ENCODE measurements at regions not wholly inside any gene's neighbourhood (a gene's known extent, or its start where the extent isn't known, plus 50 kb on each side); places are given as distances from the start of the nearest gene placed in this dataset.

GRCh38 chr4:42329421-42329820 is 67.9 kb upstream of the SHISA3 start:
- no peaks in the 10 kb centered on the region for H3K9me3 Mint-ChIP-seq
- no peak overlapping the region for H3K4me3 Mint-ChIP-seq
- H3K4me1 Mint-ChIP-seq (ENCODE audit: low read depth): no peaks in the 10 kb centered on the region
- H3K27me3 Mint-ChIP-seq: no peaks in the 10 kb centered on the region
- no peaks in the 10 kb centered on the region for H3K36me3 Mint-ChIP-seq (ENCODE audit: low read depth)
- H3K27ac Mint-ChIP-seq: no peak overlapping the region
- intact Hi-C loops (cut with micrococcal nuclease): no loop called here

GRCh38 chr4:42330002-42330592 is 67.2 kb upstream of the SHISA3 start:
- no peaks in the 10 kb centered on the region for H3K36me3 Mint-ChIP-seq (ENCODE audit: low read depth)
- no peaks in the 10 kb centered on the region for H3K9me3 Mint-ChIP-seq
- H3K4me3 Mint-ChIP-seq: no peak overlapping the region
- intact Hi-C loops (cut with micrococcal nuclease): no loop called here
- no peaks in the 10 kb centered on the region for H3K27me3 Mint-ChIP-seq
- H3K27ac Mint-ChIP-seq: no peak overlapping the region
- no peaks in the 10 kb centered on the region for H3K4me1 Mint-ChIP-seq (ENCODE audit: low read depth)

- Mint-ChIP-seq H3K27me3 (no peaks in the 10 kb centered on the region), H3K4me3 (no peak overlapping the region), H3K9me3 (no peaks in the 10 kb centered on the region), H3K4me1 (ENCODE audit: low read depth) (no peaks in the 10 kb centered on the region), H3K36me3 (ENCODE audit: low read depth) (no peaks in the 10 kb centered on the region), H3K27ac (no peak overlapping the region)
- intact Hi-C loops (cut with micrococcal nuclease): no loop called here
Measured at GRCh38 chr4:42331040-42331439, 66.2 kb upstream of the SHISA3 start.

GRCh38 chr4:42331914-42332368 is 65.3 kb upstream of the SHISA3 start:
- H3K36me3 Mint-ChIP-seq (ENCODE audit: low read depth): no peaks in the 10 kb centered on the region
- no peak overlapping the region for H3K4me3 Mint-ChIP-seq
- intact Hi-C loops (cut with micrococcal nuclease): no loop called here
- H3K27ac Mint-ChIP-seq: no peak overlapping the region
- H3K27me3 Mint-ChIP-seq: no peaks in the 10 kb centered on the region
- no peaks in the 10 kb centered on the region for H3K4me1 Mint-ChIP-seq (ENCODE audit: low read depth)
- no peaks in the 10 kb centered on the region for H3K9me3 Mint-ChIP-seq

- H3K9me3 Mint-ChIP-seq: no peaks in the 10 kb centered on the region
- no peaks in the 10 kb centered on the region for H3K4me1 Mint-ChIP-seq (ENCODE audit: low read depth)
- H3K4me3 Mint-ChIP-seq: no peak overlapping the region
- no peaks in the 10 kb centered on the region for H3K36me3 Mint-ChIP-seq (ENCODE audit: low read depth)
- H3K27ac Mint-ChIP-seq: no peak overlapping the region
- intact Hi-C loops (cut with micrococcal nuclease): no loop called here
- H3K27me3 Mint-ChIP-seq: peaks cover 2% of the 10 kb centered on the region
Measured at GRCh38 chr4:42339935-42340406, 57.3 kb upstream of the SHISA3 start.

- H3K4me3 Mint-ChIP-seq: no peak overlapping the region
- intact Hi-C loops (cut with micrococcal nuclease): no loop called here
- H3K4me1 Mint-ChIP-seq (ENCODE audit: low read depth): no peaks in the 10 kb centered on the region
- H3K36me3 Mint-ChIP-seq (ENCODE audit: low read depth): no peaks in the 10 kb centered on the region
- no peak overlapping the region for H3K27ac Mint-ChIP-seq
- H3K27me3 Mint-ChIP-seq: peaks cover 2% of the 10 kb centered on the region
- H3K9me3 Mint-ChIP-seq: no peaks in the 10 kb centered on the region
Measured at GRCh38 chr4:42341518-42342026, 55.7 kb upstream of the SHISA3 start.

GRCh38 chr4:42342459-42342858 is 54.8 kb upstream of the SHISA3 start:
- Mint-ChIP-seq H3K27me3 (peaks cover 2% of the 10 kb centered on the region), H3K4me3 (no peak overlapping the region), H3K36me3 (ENCODE audit: low read depth) (no peaks in the 10 kb centered on the region), H3K4me1 (ENCODE audit: low read depth) (no peaks in the 10 kb centered on the region), H3K9me3 (no peaks in the 10 kb centered on the region), H3K27ac (no peak overlapping the region)
- intact Hi-C loops (cut with micrococcal nuclease): no loop called here

- no peak overlapping the region for H3K27ac Mint-ChIP-seq
- intact Hi-C loops (cut with micrococcal nuclease): no loop called here
- H3K27me3 Mint-ChIP-seq: peaks cover 2% of the 10 kb centered on the region
- no peaks in the 10 kb centered on the region for H3K4me1 Mint-ChIP-seq (ENCODE audit: low read depth)
- H3K4me3 Mint-ChIP-seq: no peak overlapping the region
- H3K36me3 Mint-ChIP-seq (ENCODE audit: low read depth): no peaks in the 10 kb centered on the region
- H3K9me3 Mint-ChIP-seq: no peaks in the 10 kb centered on the region
Measured at GRCh38 chr4:42344309-42344708, 53.0 kb upstream of the SHISA3 start.

- no peak overlapping the region for H3K4me3 Mint-ChIP-seq
- no peaks in the 10 kb centered on the region for H3K4me1 Mint-ChIP-seq (ENCODE audit: low read depth)
- intact Hi-C loops (cut with micrococcal nuclease): no loop called here
Measured at GRCh38 chr4:42344749-42345148, 52.5 kb upstream of the SHISA3 start.

GRCh38 chr4:42345962-42346544 is 51.2 kb upstream of the SHISA3 start:
- no peak overlapping the region for H3K4me3 Mint-ChIP-seq
- no peaks in the 10 kb centered on the region for H3K36me3 Mint-ChIP-seq (ENCODE audit: low read depth)
- H3K27ac Mint-ChIP-seq: no peak overlapping the region
- H3K27me3 Mint-ChIP-seq: peaks cover 1% of the 10 kb centered on the region
- no peaks in the 10 kb centered on the region for H3K9me3 Mint-ChIP-seq
- intact Hi-C loops (cut with micrococcal nuclease): no loop called here
- no peaks in the 10 kb centered on the region for H3K4me1 Mint-ChIP-seq (ENCODE audit: low read depth)

More at GRCh38 chr4:42344749-42345148, 52.5 kb upstream of the SHISA3 start:
- no peaks in the 10 kb centered on the region for H3K36me3 Mint-ChIP-seq (ENCODE audit: low read depth)
- H3K27me3 Mint-ChIP-seq: peaks cover 2% of the 10 kb centered on the region
- H3K9me3 Mint-ChIP-seq: no peaks in the 10 kb centered on the region
- H3K27ac Mint-ChIP-seq: no peak overlapping the region

- Mint-ChIP-seq H3K4me3 (no peak overlapping the region), H3K4me1 (ENCODE audit: low read depth) (no peaks in the 10 kb centered on the region), H3K9me3 (no peaks in the 10 kb centered on the region), H3K27ac (no peak overlapping the region), H3K27me3 (peaks cover 1% of the 10 kb centered on the region), H3K36me3 (ENCODE audit: low read depth) (no peaks in the 10 kb centered on the region)
- intact Hi-C loops (cut with micrococcal nuclease): no loop called here
Measured at GRCh38 chr4:42347076-42347475, 50.2 kb upstream of the SHISA3 start.

Measured in dendritic cell treated with granulocyte-macrophage colony-stimulating factor and Interleukin-4, amounts not matched to agents 40 ng/mL and 50 ng/mL, for 4 days (primary cell).